H9 (cell line): ENCODE measurements at regions not wholly inside any gene's neighbourhood (a gene's known extent, or its start where the extent isn't known, plus 50 kb on each side); places are given as distances from the start of the nearest gene placed in this dataset.

Experiments used
- DNase-seq: peaks from one replicate; pipeline ENCODE4 v3.0.0-alpha.2; 2017
- H2AFZ ChIP-seq: one replicate; pipeline ENCODE4 v1.6.1; 2013; ENCODE audit warnings: mild to moderate bottlenecking, low read length, control low read depth, moderate library complexity
- H2AK5ac ChIP-seq: 2 replicates; pipeline ENCODE4 v1.6.1; 2013; ENCODE audit warnings: low read length, control low read depth, mixed read lengths; ENCODE audit not compliant: insufficient read length
- H2BK120ac ChIP-seq: one replicate; pipeline ENCODE4 v1.6.1; 2013; ENCODE audit warnings: low read depth, mild to moderate bottlenecking, low read length, control low read depth, inconsistent platforms; ENCODE audit not compliant: poor library complexity, severe bottlenecking
- H2BK12ac ChIP-seq: 2 replicates; pipeline ENCODE4 v1.6.1; 2013; ENCODE audit warnings: low read length, control low read depth, mixed read lengths, low read depth; ENCODE audit not compliant: insufficient read length
- H2BK15ac ChIP-seq: 2 replicates; pipeline ENCODE4 v1.6.1; 2013; ENCODE audit warnings: low read depth, low read length, control low read depth
- H2BK20ac ChIP-seq: one replicate; pipeline ENCODE4 v1.6.1; 2013; ENCODE audit warnings: low read depth, mild to moderate bottlenecking, low read length, control low read depth, inconsistent platforms; ENCODE audit not compliant: poor library complexity, severe bottlenecking
- H2BK5ac ChIP-seq: 2 replicates; pipeline ENCODE4 v1.6.1; 2013; ENCODE audit warnings: low read length, control low read depth, mixed read lengths; ENCODE audit not compliant: insufficient read length
- H3K14ac ChIP-seq: 2 replicates; pipeline ENCODE4 v1.6.1; 2013; ENCODE audit warnings: low read length, control low read depth; ENCODE audit not compliant: insufficient read depth
- H3K18ac ChIP-seq: 2 replicates; pipeline ENCODE4 v1.6.1; 2013; ENCODE audit warnings: low read depth, mild to moderate bottlenecking, mixed read lengths, low read length, control low read depth; ENCODE audit not compliant: insufficient read length
- H3K23ac ChIP-seq: 2 replicates; pipeline ENCODE4 v1.6.1; 2013; ENCODE audit warnings: low read length, control low read depth, mixed read lengths, low read depth; ENCODE audit not compliant: insufficient read length
- H3K23me2 ChIP-seq: 2 replicates; pipeline ENCODE4 v1.6.1; 2013; ENCODE audit warnings: low read depth, mild to moderate bottlenecking, mixed read lengths, low read length, control low read depth; ENCODE audit not compliant: insufficient read length, poor library complexity, severe bottlenecking
- H3K27ac ChIP-seq: 2 replicates; pipeline ENCODE4 v1.5.1; 2013; ENCODE audit warnings: low read length, control low read depth, mixed read lengths, low read depth; ENCODE audit not compliant: insufficient read length
- H3K27me3 ChIP-seq: 2 replicates; pipeline ENCODE4 v1.6.1; 2013; ENCODE audit warnings: low read length, control low read depth, inconsistent platforms; ENCODE audit not compliant: insufficient read depth
- H3K4ac ChIP-seq: 2 replicates; pipeline ENCODE4 v1.6.1; 2013; ENCODE audit warnings: low read depth, mild to moderate bottlenecking, control low read depth, inconsistent platforms, low read length, moderate library complexity
- H3K4me1 ChIP-seq: 2 replicates; pipeline ENCODE4 v1.6.1; 2013; ENCODE audit warnings: low read length, control low read depth, inconsistent platforms; ENCODE audit not compliant: insufficient read depth
- H3K4me2 ChIP-seq: 2 replicates; pipeline ENCODE4 v1.6.1; 2013; ENCODE audit warnings: low read length, control low read depth, mixed read lengths; ENCODE audit not compliant: insufficient read length, insufficient read depth
- H3K56ac ChIP-seq: 2 replicates; pipeline ENCODE4 v1.6.1; 2013; ENCODE audit warnings: low read depth, mild to moderate bottlenecking, mixed read lengths, low read length, control low read depth; ENCODE audit not compliant: insufficient read length
- H3K79me1 ChIP-seq: 2 replicates; pipeline ENCODE4 v1.6.1; 2013; ENCODE audit warnings: low read depth, mild to moderate bottlenecking, moderate library complexity, low read length, control low read depth, inconsistent platforms; ENCODE audit not compliant: insufficient read depth, poor library complexity, severe bottlenecking
- H3K79me2 ChIP-seq: 2 replicates; pipeline ENCODE4 v1.6.1; 2013; ENCODE audit warnings: low read length, control low read depth, inconsistent platforms; ENCODE audit not compliant: insufficient read depth
- H3K9ac ChIP-seq: 2 replicates; pipeline ENCODE4 v1.6.1; 2013; ENCODE audit warnings: low read length, control low read depth, mixed read lengths; ENCODE audit not compliant: insufficient read length; ENCODE audit errors: extremely low read depth
- H3K9me3 ChIP-seq: one replicate; pipeline ENCODE4 v1.6.1; 2013; ENCODE audit warnings: low read depth, low read length, inconsistent platforms; ENCODE audit not compliant: control insufficient read depth
- H3T11ph ChIP-seq: one replicate; pipeline ENCODE4 v1.6.1; 2013; ENCODE audit warnings: mild to moderate bottlenecking, low read length, control low read depth, inconsistent platforms
- H4K20me1 ChIP-seq: one replicate; pipeline ENCODE4 v1.6.1; 2013; ENCODE audit not compliant: control insufficient read depth, insufficient read length, insufficient read depth
- H4K5ac ChIP-seq: 2 replicates; pipeline ENCODE4 v1.6.1; 2013; ENCODE audit warnings: low read depth, mild to moderate bottlenecking, mixed read lengths, low read length, control low read depth; ENCODE audit not compliant: insufficient read length
- H4K8ac ChIP-seq: replicated peaks from 2 replicates; pipeline ENCODE4 v1.6.1; 2013; ENCODE audit warnings: low read length, control low read depth, mixed read lengths, low read depth; ENCODE audit not compliant: insufficient read length
- H4K91ac ChIP-seq: 2 replicates; pipeline ENCODE4 v1.6.1; 2013; ENCODE audit warnings: low read depth, mild to moderate bottlenecking, moderate library complexity, mixed read lengths, low read length, control low read depth; ENCODE audit not compliant: insufficient read length
- H3K27ac Mint-ChIP-seq, 3 experiments: 2 replicates in 2 of 3; 3 replicates in 1 of 3; pipeline ENCODE4 v1.8.0; 2020 to 2021; ENCODE audit warnings: mixed read lengths in 3 of 3, mild to moderate bottlenecking in 1 of 3, moderate library complexity in 1 of 3
- H3K27me3 Mint-ChIP-seq: 2 replicates; pipeline ENCODE4 v1.8.0; 2021; ENCODE audit warnings: low read depth, mild to moderate bottlenecking, moderate library complexity, mixed read lengths
- H3K36me3 Mint-ChIP-seq, 3 experiments: 2 replicates in 2 of 3; 3 replicates in 1 of 3; pipeline ENCODE4 v1.8.0; 2020 to 2021; ENCODE audit warnings: low read depth in 3 of 3, mixed read lengths in 3 of 3; ENCODE audit not compliant: insufficient read depth in 1 of 3
- H3K4me1 Mint-ChIP-seq, 2 experiments: 2 replicates each; pipeline ENCODE4 v1.8.0; 2020; ENCODE audit warnings: mixed read lengths in 2 of 2
- H3K4me3 Mint-ChIP-seq, 2 experiments: 2 replicates in 1 of 2; 3 replicates in 1 of 2; pipeline ENCODE4 v1.8.0; 2020 to 2021; ENCODE audit warnings: mild to moderate bottlenecking in 2 of 2, mixed read lengths in 2 of 2, moderate library complexity in 1 of 2
- H3K9me3 Mint-ChIP-seq, 2 experiments: 2 replicates in 1 of 2; 3 replicates in 1 of 2; pipeline ENCODE4 v1.8.0; 2020; ENCODE audit warnings: mild to moderate bottlenecking in 2 of 2, mixed read lengths in 2 of 2, moderate library complexity in 1 of 2
- CTCF ChIP-seq: fragments of 200-600 bp; sonication (generic); conservative IDR thresholded peaks from 3 replicates; pipeline ENCODE4 v1.8.0; 2021; ENCODE audit warnings: antibody characterized with exemption, mild to moderate bottlenecking
- WGBS: extraction: QIAGEN DNeasy Blood & Tissue Kit; methylation state at CpG from one replicate; pipeline ENCODE4 v1.1.7; 2013; ENCODE audit warnings: missing lambda C conversion rate, low lambda C conversion rate, mixed read lengths; ENCODE audit not compliant: insufficient read length; ENCODE audit errors: extremely low coverage; 5-methylcytosine and 5-hydroxymethylcytosine counted together

- H3K27me3 ChIP-seq = no peaks in the 10 kb centered on the region
- no peak overlapping the region for H4K91ac ChIP-seq
- Mint-ChIP-seq H3K9me3 (no peaks in the 10 kb centered on the region; a peak in 1 of 5 replicates), H3K4me1 (peaks cover 23 to 30% of the 10 kb centered on the region in 2 experiments), H3K27me3 (peaks cover 1% of the 10 kb centered on the region), H3K27ac (no peak overlapping the region), H3K36me3 (peaks cover 1 to 4% (median 3%) of the 10 kb centered on the region in 3 experiments; a peak in 3 of 7 replicates), H3K4me3 (no peak overlapping the region)
- H2BK20ac ChIP-seq = no peak overlapping the region
- H2BK15ac ChIP-seq = no peak overlapping the region
- no peak overlapping the region for H3K14ac ChIP-seq
- no peak overlapping the region for H3K56ac ChIP-seq
- no peak overlapping the region for H3K4me2 ChIP-seq
- no peak overlapping the region for H2AK5ac ChIP-seq
- no peaks in the 10 kb centered on the region for H3K79me1 ChIP-seq
- H2BK120ac ChIP-seq = no peak overlapping the region
- H4K20me1 ChIP-seq = no peaks in the 10 kb centered on the region
- no peak overlapping the region for H2BK12ac ChIP-seq
- no peaks in the 10 kb centered on the region for H3K79me2 ChIP-seq
- H3K27ac ChIP-seq = no peak overlapping the region
- H3K23ac ChIP-seq = no peak overlapping the region
- no peak overlapping the region for H2BK5ac ChIP-seq
- H3K4me1 ChIP-seq = 0 out of 2 replicates have a peak, but pooled peaks cover 7% of the 10 kb centered on the region
- H3K4ac ChIP-seq = no peak overlapping the region
- no peak overlapping the region for H3K18ac ChIP-seq
- H3T11ph ChIP-seq = no peak overlapping the region
- no peak overlapping the region for H4K5ac ChIP-seq
- TF ChIP-seq CTCF = no peak
- H4K8ac ChIP-seq = no peak overlapping the region
- H3K23me2 ChIP-seq = no peaks in the 10 kb centered on the region
- WGBS = no CpG with 5 or more reads among the region's 5 CpGs
- no peaks in the 10 kb centered on the region for H3K9me3 ChIP-seq
- no peak overlapping the region for H3K9ac ChIP-seq
- DNase-seq = no peak
- no peak overlapping the region for H2AFZ ChIP-seq
These were observed 152.3 kb upstream of the KLF3 start for GRCh38 chr4:38511702-38512101.
